T-cell (primary cell): ENCODE measurements at regions not wholly inside any gene's neighbourhood (a gene's known extent, or its start where the extent isn't known, plus 50 kb on each side); places are given as distances from the start of the nearest gene placed in this dataset.
A peak's percentile ranks its signal among the peaks of the same experiment; 100 is the strongest.
"Not testable (repeated sequence)": the region's sequence is repeated elsewhere in the genome, so short reads cannot be mapped to it uniquely, and the experiment has no call there.

ENCODE experiments used
- ATAC-seq, 4 experiments: fragments of 200-7000 bp in 3 of 4; fragments of 150-1000 bp in 1 of 4; cut with Tn5 transposase; replicated peaks in 1 of 4; 1 replicate in 3 of 4; 2 replicates in 1 of 4; pipeline ENCODE4 v1.10.0; 2021; ENCODE audit warnings: moderate library complexity in 3 of 4, mild to moderate bottlenecking in 2 of 4, moderate number of reproducible peaks in 1 of 4
- CTCF ChIA-PET, 2 donors: fragments of 300-600 bp; sonication (Branson Sonifier 250); formaldehyde crosslinking; loops; one replicate each; lab custom pipeline; 2022; ENCODE audit warnings: antibody characterized with exemption in 2 of 2; lab: Charles Lee
- POLR2A ChIA-PET, 2 donors: fragments of 300-600 bp; sonication (Branson Sonifier 250); formaldehyde crosslinking; loops; one replicate each; lab custom pipeline; 2022; ENCODE audit warnings: antibody characterized with exemption in 2 of 2; lab: Charles Lee
- DNase-seq, 35 experiments: peaks; one replicate each; pipeline versions ENCODE4 v3.0.0 to v3.0.0-alpha.2; 2013 to 2023
- H3K27ac ChIP-seq: one replicate; pipeline ENCODE4 v1.5.1; 2013; ENCODE audit warnings: low read length
- H3K27me3 ChIP-seq, 2 experiments: replicated peaks in 1 of 2; 1 replicate in 1 of 2; 2 replicates in 1 of 2; pipeline versions ENCODE4 v1.6.1 to v1.7.0; 2013; ENCODE audit warnings: low read length in 1 of 2, mixed read lengths in 1 of 2; ENCODE audit not compliant: control insufficient read depth in 2 of 2, insufficient read depth in 2 of 2; ENCODE audit errors: extremely low read depth in 1 of 2
- H3K36me3 ChIP-seq, 2 donors: 1 replicate in 1 of 2; 2 replicates in 1 of 2; pipeline versions ENCODE4 v1.6.1 to v1.7.0; 2013; ENCODE audit warnings: low read length in 1 of 2; ENCODE audit not compliant: control insufficient read depth in 2 of 2, insufficient read depth in 1 of 2; ENCODE audit errors: extremely low read depth in 1 of 2
- H3K4me1 ChIP-seq, 2 experiments: 1 replicate in 1 of 2; 2 replicates in 1 of 2; pipeline versions ENCODE4 v1.6.1 to v1.7.0; 2013; ENCODE audit warnings: low read length in 2 of 2, mixed read lengths in 1 of 2; ENCODE audit not compliant: insufficient read depth in 2 of 2, control insufficient read depth in 1 of 2; ENCODE audit errors: extremely low read depth in 1 of 2
- H3K4me3 ChIP-seq, 2 donors: 1 replicate in 1 of 2; 2 replicates in 1 of 2; pipeline versions ENCODE4 v1.5.1 to v1.7.0; 2013; ENCODE audit warnings: mild to moderate bottlenecking in 2 of 2, low read length in 1 of 2, moderate library complexity in 1 of 2; ENCODE audit not compliant: control insufficient read depth in 1 of 2; ENCODE audit errors: extremely low read depth in 1 of 2
- H3K9me3 ChIP-seq: 2 replicates; pipeline ENCODE4 v1.7.0; 2013
- H3K27ac Mint-ChIP-seq, 2 donors: one replicate each; pipeline ENCODE4 v1.8.0; 2020 to 2021; ENCODE audit warnings: mild to moderate bottlenecking in 2 of 2, mixed read lengths in 2 of 2
- H3K27me3 Mint-ChIP-seq, 2 donors: one replicate each; pipeline ENCODE4 v1.8.0; 2021 to 2022; ENCODE audit warnings: mixed read lengths in 2 of 2
- H3K36me3 Mint-ChIP-seq: one replicate; pipeline ENCODE4 v1.8.0; 2021; ENCODE audit warnings: mixed read lengths
- H3K4me1 Mint-ChIP-seq, 3 donors: one replicate each; pipeline ENCODE4 v1.8.0; 2020 to 2022; ENCODE audit warnings: mixed read lengths in 3 of 3, mild to moderate bottlenecking in 1 of 3
- H3K4me3 Mint-ChIP-seq, 3 donors: one replicate each; pipeline ENCODE4 v1.8.0; 2020 to 2022; ENCODE audit warnings: mild to moderate bottlenecking in 3 of 3, mixed read lengths in 3 of 3, moderate library complexity in 3 of 3
- H3K9me3 Mint-ChIP-seq, 3 donors: one replicate each; pipeline ENCODE4 v1.8.0; 2020 to 2022; ENCODE audit warnings: mixed read lengths in 3 of 3
- WGBS: methylation state at CpG from one replicate; pipeline ENCODE4 v1.1.5; 2013; ENCODE audit warnings: missing lambda C conversion rate; ENCODE audit not compliant: insufficient coverage; 5-methylcytosine and 5-hydroxymethylcytosine counted together

- H3K27ac Mint-ChIP-seq, H3K36me3 Mint-ChIP-seq, H3K4me3 Mint-ChIP-seq, H3K9me3 ChIP-seq, POLR2A ChIA-PET, H3K27me3 ChIP-seq, H3K4me1 ChIP-seq, H3K27ac ChIP-seq, H3K4me3 ChIP-seq, H3K27me3 Mint-ChIP-seq, H3K36me3 ChIP-seq, DNase-seq, CTCF ChIA-PET, H3K9me3 Mint-ChIP-seq, ATAC-seq: not testable (repeated sequence)
- H3K4me1 Mint-ChIP-seq: peaks cover 0 to 11% (median 3%) of the 10 kb centered on the region in 3 donors
- no CpG with 5 or more reads among the region's 1 CpG for WGBS
These were observed 59.5 kb upstream of the NBPF19 start for GRCh38 chr1:149415373-149415772.

GRCh38 chr1:149418782-149419181 lies 56.1 kb upstream of the NBPF19 start:
- H3K27me3 ChIP-seq, H3K9me3 Mint-ChIP-seq, H3K9me3 ChIP-seq, H3K36me3 Mint-ChIP-seq, H3K36me3 ChIP-seq, ATAC-seq, H3K27ac ChIP-seq, H3K27me3 Mint-ChIP-seq, DNase-seq, H3K4me3 ChIP-seq, H3K4me1 ChIP-seq, H3K27ac Mint-ChIP-seq, CTCF ChIA-PET, POLR2A ChIA-PET: not testable (repeated sequence)
- WGBS: 100% methylated on average over 3 of the region's 3 CpGs
- Mint-ChIP-seq H3K4me3 (peak overlapping the region in 1 of 3 donors; percentile 21), H3K4me1 (peaks cover 0 to 11% (median 3%) of the 10 kb centered on the region in 3 donors)

- H3K27me3 Mint-ChIP-seq, ATAC-seq, DNase-seq, H3K36me3 Mint-ChIP-seq, H3K4me3 Mint-ChIP-seq, H3K27ac ChIP-seq, H3K36me3 ChIP-seq, H3K27ac Mint-ChIP-seq, H3K9me3 Mint-ChIP-seq, H3K9me3 ChIP-seq, H3K4me1 Mint-ChIP-seq, H3K27me3 ChIP-seq, H3K4me3 ChIP-seq, CTCF ChIA-PET, POLR2A ChIA-PET, H3K4me1 ChIP-seq: not testable (repeated sequence)
- WGBS: no CpG with 5 or more reads among the region's 5 CpGs
These were observed 51.7 kb upstream of the NBPF19 start for GRCh38 chr1:149423122-149423521.
